ENCODE measurements at regions not wholly inside any gene's neighbourhood (a gene's known extent, or its start where the extent isn't known, plus 50 kb on each side); places are given as distances from the start of the nearest gene placed in this dataset.

DNA sequence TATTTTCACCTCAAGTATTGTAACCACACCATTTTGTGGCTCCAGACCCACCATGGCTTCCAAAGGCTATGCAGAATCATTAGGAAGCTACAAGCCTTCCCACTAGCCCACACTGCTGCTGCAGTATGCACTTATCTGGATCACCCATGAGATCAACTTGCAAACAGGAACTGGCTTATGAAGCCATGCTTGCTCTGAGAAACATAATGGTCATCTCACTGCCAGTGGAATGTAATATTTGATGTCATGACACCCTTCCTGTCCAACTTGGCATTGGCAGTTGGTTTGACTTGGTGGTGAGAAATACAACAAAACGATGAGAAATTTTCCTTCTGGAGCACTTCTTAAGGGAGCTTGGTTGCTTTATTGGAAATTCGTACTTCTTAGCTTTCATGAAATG lies 69.3 kb upstream of the FRMD6 start:
- TF ChIP-seq ZFX (CRISPR knock-in tag; IDR thresholded peaks at IDR 0.05; ENCODE audit: low read depth) (no peak), MIER2 (CRISPR knock-in tag; IDR thresholded peaks at IDR 0.05) (no peak), MYC (CRISPR knock-in tag; IDR thresholded peaks at IDR 0.05; ENCODE audit: borderline replicate concordance) (no peak), NCOA2 (CRISPR knock-in tag; IDR thresholded peaks at IDR 0.05) (no peak), ERF (CRISPR knock-in tag; IDR thresholded peaks at IDR 0.05) (no peak), EZH2 (conservative IDR thresholded peaks at IDR 0.05; ENCODE audit: low read depth, low read length) (no peak)
- TF ChIP-seq, protein P1, sequence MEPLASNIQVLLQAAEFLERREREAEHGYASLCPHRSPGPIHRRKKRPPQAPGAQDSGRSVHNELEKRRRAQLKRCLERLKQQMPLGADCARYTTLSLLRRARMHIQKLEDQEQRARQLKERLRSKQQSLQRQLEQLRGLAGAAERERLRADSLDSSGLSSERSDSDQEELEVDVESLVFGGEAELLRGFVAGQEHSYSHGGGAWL (CRISPR knock-in tag; IDR thresholded peaks at IDR 0.05), result no peak
- TF ChIP-seq, protein P2, sequence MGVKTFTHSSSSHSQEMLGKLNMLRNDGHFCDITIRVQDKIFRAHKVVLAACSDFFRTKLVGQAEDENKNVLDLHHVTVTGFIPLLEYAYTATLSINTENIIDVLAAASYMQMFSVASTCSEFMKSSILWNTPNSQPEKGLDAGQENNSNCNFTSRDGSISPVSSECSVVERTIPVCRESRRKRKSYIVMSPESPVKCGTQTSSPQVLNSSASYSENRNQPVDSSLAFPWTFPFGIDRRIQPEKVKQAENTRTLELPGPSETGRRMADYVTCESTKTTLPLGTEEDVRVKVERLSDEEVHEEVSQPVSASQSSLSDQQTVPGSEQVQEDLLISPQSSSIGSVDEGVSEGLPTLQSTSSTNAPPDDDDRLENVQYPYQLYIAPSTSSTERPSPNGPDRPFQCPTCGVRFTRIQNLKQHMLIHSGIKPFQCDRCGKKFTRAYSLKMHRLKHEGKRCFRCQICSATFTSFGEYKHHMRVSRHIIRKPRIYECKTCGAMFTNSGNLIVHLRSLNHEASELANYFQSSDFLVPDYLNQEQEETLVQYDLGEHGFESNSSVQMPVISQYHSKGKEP (CRISPR knock-in tag; IDR thresholded peaks at IDR 0.05), result no peak

Measured in HepG2 (cell line).